ENCODE measurements at regions not wholly inside any gene's neighbourhood (a gene's known extent, or its start where the extent isn't known, plus 50 kb on each side); places are given as distances from the start of the nearest gene placed in this dataset.

GRCh38 chr17:79196913-79197312 lies 122.3 kb downstream of the ENGASE start:
- no peak for TF ChIP-seq CTCF (optimal IDR thresholded peaks at IDR 0.05 in 1 of 3, IDR thresholded peaks at IDR 0.05 in 1 of 3, conservative IDR thresholded peaks at IDR 0.05 in 1 of 3; ENCODE audit: extremely low read depth in 1 of 3, insufficient read depth in 2 of 3, low read length in 3 of 3)
- TF ChIP-seq EZH2 (IDR thresholded peaks at IDR 0.05; ENCODE audit: low read length): no peak

All from keratinocyte (primary cell).